Astrocyte of the spinal cord (primary cell): ENCODE measurements at regions not wholly inside any gene's neighbourhood (a gene's known extent, or its start where the extent isn't known, plus 50 kb on each side); places are given as distances from the start of the nearest gene placed in this dataset.

Source experiments
- DNase-seq: peaks from one replicate; pipeline ENCODE4 v3.0.0; 2011; ENCODE audit warnings: low read depth, low spot score
- H3K4me3 ChIP-seq: 2 replicates; pipeline ENCODE4 v1.5.1; 2011; ENCODE audit warnings: low read depth, mild to moderate bottlenecking, low read length, moderate library complexity
- CTCF ChIP-seq: IDR thresholded peaks from 2 replicates; pipeline ENCODE4 v1.5.1; 2012; ENCODE audit warnings: low read depth, mild to moderate bottlenecking, low read length, inconsistent platforms
- in situ Hi-C: cut with HindIII; loops from 2 replicates; pipeline ENCODE4 v1.10.0; 2017; ENCODE audit warnings: low sequenced_read_pairs

GRCh38 chr17:71224824-71225575 is 895.8 kb upstream of the SOX9 start:
- TF ChIP-seq CTCF = no peak
- in situ Hi-C loops = no loop called here
- DNase-seq = peak; percentile 40
- no peak overlapping the region for H3K4me3 ChIP-seq

GRCh38 chr17:71227841-71228240 is 893.0 kb upstream of the SOX9 start:
- H3K4me3 ChIP-seq = no peak overlapping the region
- no peak for TF ChIP-seq CTCF
- DNase-seq = no peak
- in situ Hi-C loops = no loop called here

- peak; percentile 29 for DNase-seq
- no peak overlapping the region for H3K4me3 ChIP-seq
- no peak for TF ChIP-seq CTCF
- in situ Hi-C loops = no loop called here
These were observed 891.8 kb upstream of the SOX9 start for GRCh38 chr17:71229070-71229469.

GRCh38 chr17:71232801-71233559 is 887.8 kb upstream of the SOX9 start:
- H3K4me3 ChIP-seq = no peak overlapping the region
- in situ Hi-C loops = no loop called here
- no peak for DNase-seq
- no peak for TF ChIP-seq CTCF

GRCh38 chr17:71234349-71234748 is 886.5 kb upstream of the SOX9 start:
- in situ Hi-C loops = no loop called here
- no peak overlapping the region for H3K4me3 ChIP-seq
- no peak for DNase-seq
- TF ChIP-seq CTCF = no peak

- H3K4me3 ChIP-seq = no peak overlapping the region
- TF ChIP-seq CTCF = peak; percentile 39
- peak; percentile 80 for DNase-seq
- in situ Hi-C loops = no loop called here
These were observed 882.8 kb upstream of the SOX9 start for GRCh38 chr17:71237903-71238538.
